ENCODE measurements at regions not wholly inside any gene's neighbourhood (a gene's known extent, or its start where the extent isn't known, plus 50 kb on each side); places are given as distances from the start of the nearest gene placed in this dataset.

DNA sequence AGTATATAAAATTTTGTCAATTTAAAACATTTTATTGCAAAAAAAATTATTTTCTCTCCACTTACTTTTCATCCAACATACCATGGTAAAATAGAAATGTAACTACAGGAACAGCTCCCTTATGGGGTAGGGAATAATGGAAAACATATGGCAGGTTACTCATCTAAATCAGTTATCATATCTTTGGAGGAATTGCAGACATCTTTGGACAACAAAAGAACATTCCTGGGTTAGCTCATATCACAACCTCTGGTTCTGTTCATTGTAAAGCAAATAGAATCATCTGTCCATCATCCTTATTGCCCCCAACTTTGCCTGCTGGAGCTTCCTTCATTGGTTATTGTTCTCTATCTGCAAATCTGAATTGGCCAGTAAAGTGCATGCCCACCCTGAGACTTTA lies 387.5 kb upstream of the GRID2 start:
- TF ChIP-seq, protein P1, sequence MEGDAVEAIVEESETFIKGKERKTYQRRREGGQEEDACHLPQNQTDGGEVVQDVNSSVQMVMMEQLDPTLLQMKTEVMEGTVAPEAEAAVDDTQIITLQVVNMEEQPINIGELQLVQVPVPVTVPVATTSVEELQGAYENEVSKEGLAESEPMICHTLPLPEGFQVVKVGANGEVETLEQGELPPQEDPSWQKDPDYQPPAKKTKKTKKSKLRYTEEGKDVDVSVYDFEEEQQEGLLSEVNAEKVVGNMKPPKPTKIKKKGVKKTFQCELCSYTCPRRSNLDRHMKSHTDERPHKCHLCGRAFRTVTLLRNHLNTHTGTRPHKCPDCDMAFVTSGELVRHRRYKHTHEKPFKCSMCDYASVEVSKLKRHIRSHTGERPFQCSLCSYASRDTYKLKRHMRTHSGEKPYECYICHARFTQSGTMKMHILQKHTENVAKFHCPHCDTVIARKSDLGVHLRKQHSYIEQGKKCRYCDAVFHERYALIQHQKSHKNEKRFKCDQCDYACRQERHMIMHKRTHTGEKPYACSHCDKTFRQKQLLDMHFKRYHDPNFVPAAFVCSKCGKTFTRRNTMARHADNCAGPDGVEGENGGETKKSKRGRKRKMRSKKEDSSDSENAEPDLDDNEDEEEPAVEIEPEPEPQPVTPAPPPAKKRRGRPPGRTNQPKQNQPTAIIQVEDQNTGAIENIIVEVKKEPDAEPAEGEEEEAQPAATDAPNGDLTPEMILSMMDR (IDR thresholded peaks at IDR 0.05; ENCODE audit: insufficient read depth, low read depth, low read length) = no peak
- no peak for DNase-seq (ENCODE audit: low read depth)
- H3K4me3 ChIP-seq (ENCODE audit: low read depth, low read length) = no peak overlapping the region

DNA sequence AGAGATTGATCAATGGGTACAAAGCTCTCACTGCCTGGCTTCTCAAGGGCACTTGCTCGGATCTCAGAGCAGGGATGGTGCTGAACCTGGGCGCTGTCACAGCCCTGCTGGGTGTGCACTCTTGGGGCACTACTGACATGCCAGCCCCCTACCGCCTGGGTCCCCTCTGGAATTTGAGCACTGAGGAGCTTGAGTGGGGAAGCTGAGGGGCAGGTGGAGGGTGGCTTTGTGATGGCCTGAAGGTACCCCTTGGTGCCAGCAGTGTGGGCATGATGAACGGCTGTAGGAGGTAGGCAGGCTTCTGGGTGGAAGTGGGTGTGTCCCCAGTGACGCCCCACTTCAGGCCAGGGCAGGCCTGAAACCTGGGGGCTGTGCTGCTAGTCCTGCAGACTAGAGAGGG lies 379.1 kb upstream of the GRID2 start:
- no peak for DNase-seq (ENCODE audit: low read depth)
- TF ChIP-seq, protein P1 (IDR thresholded peaks at IDR 0.05; ENCODE audit: insufficient read depth, low read depth, low read length) = no peak
- no peak overlapping the region for H3K4me3 ChIP-seq (ENCODE audit: low read depth, low read length)

DNA sequence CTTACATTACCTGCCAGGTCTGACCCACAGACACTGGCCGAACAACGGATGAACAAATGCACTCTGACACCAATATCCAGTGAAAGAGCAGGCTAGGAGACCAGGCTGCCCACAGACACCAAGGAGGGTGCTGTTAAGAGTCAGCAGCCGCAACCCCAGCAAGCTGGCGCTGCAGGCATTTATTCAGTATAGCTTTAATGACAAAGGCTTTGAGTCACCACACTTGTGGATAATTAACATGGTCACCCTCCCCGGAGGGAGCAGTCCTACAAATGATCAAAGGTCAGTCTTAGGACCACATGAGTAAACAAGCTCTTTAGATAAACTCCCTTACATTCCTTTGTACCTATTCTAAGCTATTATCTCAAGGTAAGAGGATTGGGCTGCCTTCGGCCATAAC lies 368.5 kb upstream of the GRID2 start:
- no peak overlapping the region for H3K4me3 ChIP-seq (ENCODE audit: low read depth, low read length)
- TF ChIP-seq, protein P1 (IDR thresholded peaks at IDR 0.05; ENCODE audit: insufficient read depth, low read depth, low read length) = no peak
- no peak for DNase-seq (ENCODE audit: low read depth)

DNA sequence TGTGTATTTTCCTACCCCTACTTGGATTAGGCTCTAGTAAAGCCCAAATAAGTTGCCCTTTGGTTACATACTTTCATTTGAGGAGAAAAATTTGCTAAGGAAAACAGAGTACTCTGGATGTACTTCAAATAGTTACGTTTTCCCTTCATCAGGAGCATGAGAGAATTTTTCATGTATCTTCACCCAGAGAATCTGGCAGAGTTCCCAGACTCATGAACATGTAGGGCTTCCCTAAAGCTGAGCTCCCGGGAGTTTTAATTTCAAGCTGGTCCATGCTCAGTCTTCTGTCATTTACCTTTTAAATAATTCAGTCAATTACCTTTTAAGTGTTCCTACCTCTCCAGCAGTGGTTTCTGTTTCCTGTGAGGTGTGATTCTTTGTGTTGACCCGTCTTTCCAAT lies 367.5 kb upstream of the GRID2 start:
- TF ChIP-seq, protein P1 (IDR thresholded peaks at IDR 0.05; ENCODE audit: insufficient read depth, low read depth, low read length) = no peak
- DNase-seq (ENCODE audit: low read depth) = peak; percentile 16

DNA sequence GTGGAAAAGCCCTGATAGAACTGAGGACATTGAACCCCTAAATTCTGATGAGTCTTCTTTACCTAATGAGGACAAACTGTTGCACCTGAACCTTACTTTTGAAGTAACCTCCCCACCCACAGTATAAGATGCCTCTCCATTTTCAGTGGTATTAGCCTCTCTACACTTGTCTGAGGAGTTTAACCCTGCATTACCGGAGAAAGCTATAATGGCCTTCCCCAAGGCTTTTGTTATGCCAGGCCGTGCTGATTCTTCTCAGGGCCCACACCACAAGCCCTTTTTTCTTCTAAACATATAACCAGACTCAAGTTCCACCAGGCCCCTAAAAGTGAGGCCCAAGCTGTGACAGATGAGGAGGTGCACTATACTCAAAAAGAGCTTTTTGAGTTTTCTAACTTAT lies 345.8 kb upstream of the GRID2 start:
- H3K4me3 ChIP-seq (ENCODE audit: low read depth, low read length) = no peak overlapping the region
- no peak for DNase-seq (ENCODE audit: low read depth)
- TF ChIP-seq, protein P1 (IDR thresholded peaks at IDR 0.05; ENCODE audit: insufficient read depth, low read depth, low read length) = no peak

More for the DNA sequence above, 367.5 kb upstream of the GRID2 start:
- H3K4me3 ChIP-seq (ENCODE audit: low read depth, low read length) = no peak overlapping the region

DNA sequence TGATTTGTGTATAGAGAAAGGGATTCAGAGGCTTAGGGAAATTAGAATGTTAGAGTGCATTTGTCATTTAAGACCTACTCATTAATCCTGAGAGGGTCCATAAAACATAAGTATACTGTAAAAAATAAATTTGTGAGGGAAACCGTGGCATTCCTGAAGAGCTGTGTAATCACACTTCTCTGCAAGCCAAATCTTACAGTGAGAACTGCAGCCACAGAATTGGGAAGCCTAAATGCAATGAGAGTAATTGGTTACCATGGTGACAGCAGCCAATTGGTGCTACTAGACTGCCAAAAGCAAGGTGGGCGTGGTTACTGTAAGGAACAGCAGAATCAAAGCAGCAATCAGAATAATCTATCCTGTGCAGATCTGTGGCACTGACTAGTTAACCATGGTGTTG lies 345.2 kb upstream of the GRID2 start:
- no peak for DNase-seq (ENCODE audit: low read depth)
- TF ChIP-seq, protein P1 (IDR thresholded peaks at IDR 0.05; ENCODE audit: insufficient read depth, low read depth, low read length) = no peak
- no peak overlapping the region for H3K4me3 ChIP-seq (ENCODE audit: low read depth, low read length)

DNA sequence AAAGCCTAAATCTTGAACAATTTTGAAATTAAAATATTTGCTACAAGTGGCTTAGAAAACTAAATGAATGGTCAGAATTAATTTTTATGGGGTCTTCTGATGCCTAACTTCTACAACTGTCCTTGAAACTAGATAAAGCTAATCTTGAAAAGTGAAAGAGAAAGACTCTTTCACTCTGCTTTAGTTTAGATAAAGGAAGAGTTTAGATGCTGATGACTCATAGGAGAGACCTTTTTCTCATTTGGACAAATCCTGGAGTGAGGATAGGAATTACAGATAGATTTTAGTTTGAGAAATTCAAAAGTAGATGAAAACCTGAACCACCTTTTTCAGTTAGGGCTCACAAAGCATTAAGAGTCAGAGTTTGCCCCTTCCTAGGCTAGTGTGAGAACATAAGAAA lies 342.3 kb upstream of the GRID2 start:
- TF ChIP-seq, protein P1 (IDR thresholded peaks at IDR 0.05; ENCODE audit: insufficient read depth, low read depth, low read length) = no peak
- peak; percentile 10 for DNase-seq (ENCODE audit: low read depth)
- no peak overlapping the region for H3K4me3 ChIP-seq (ENCODE audit: low read depth, low read length)
